AG04450 (cell line): ENCODE measurements at regions not wholly inside any gene's neighbourhood (a gene's known extent, or its start where the extent isn't known, plus 50 kb on each side); places are given as distances from the start of the nearest gene placed in this dataset.

ENCODE experiments used
- CTCF ChIA-PET: fragments of 300-600, 350-600 bp; formaldehyde crosslinking; extraction: SDS; loops from one replicate; lab custom pipeline; 2022; ENCODE audit warnings: antibody characterized with exemption, inconsistent platforms; lab: Charles Lee
- POLR2A ChIA-PET: fragments of 350-600 bp; formaldehyde crosslinking; extraction: SDS; loops from one replicate; lab custom pipeline; 2021; ENCODE audit warnings: antibody characterized with exemption, inconsistent platforms; lab: Yijun Ruan, JAX
- DNase-seq: peaks from one replicate; pipeline ENCODE4 v3.0.0-alpha.2; 2011; ENCODE audit warnings: low read depth, low spot score
- H3K27ac ChIP-seq: one replicate; pipeline ENCODE4 v1.5.1; 2012; ENCODE audit warnings: low read depth, low read length, control low read depth
- H3K27me3 ChIP-seq: one replicate; pipeline ENCODE4 v1.6.0; 2012; ENCODE audit warnings: low read length; ENCODE audit not compliant: control insufficient read depth, insufficient read depth
- H3K4me3 ChIP-seq: 2 replicates; pipeline ENCODE4 v1.5.1; 2011; ENCODE audit warnings: mild to moderate bottlenecking, low read depth, low read length, control low read depth
- H3K9me3 ChIP-seq: 2 replicates; pipeline ENCODE4 v1.5.1; 2012; ENCODE audit warnings: low read length; ENCODE audit not compliant: control insufficient read depth, insufficient read depth
- TF ChIP-seq, protein P1 (sequence below): IDR thresholded peaks from 2 replicates; pipeline ENCODE4 v1.5.1; 2011; ENCODE audit warnings: low read depth, low read length, control low read depth, inconsistent platforms

DNA sequence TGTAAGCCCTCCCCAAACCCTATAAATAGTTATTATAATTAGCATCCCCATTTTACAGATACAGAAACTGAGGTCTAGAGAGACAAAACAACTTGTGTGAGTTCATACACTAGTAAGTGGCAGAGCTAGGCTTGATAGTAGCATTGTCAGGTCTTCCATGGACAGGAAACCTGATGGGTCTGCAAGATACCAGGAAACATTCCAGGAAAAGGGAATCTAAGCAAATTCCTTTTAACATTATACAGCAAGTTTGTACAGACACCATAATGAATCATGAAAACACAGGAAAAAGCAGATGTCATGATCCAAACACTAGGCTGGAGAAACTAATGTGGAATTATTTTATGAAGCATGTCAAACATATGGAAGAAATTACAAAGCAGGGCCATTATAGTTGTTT lies 89.1 kb upstream of the KCNK2 start:
- no peak overlapping the region for H3K4me3 ChIP-seq
- TF ChIP-seq, protein P1, sequence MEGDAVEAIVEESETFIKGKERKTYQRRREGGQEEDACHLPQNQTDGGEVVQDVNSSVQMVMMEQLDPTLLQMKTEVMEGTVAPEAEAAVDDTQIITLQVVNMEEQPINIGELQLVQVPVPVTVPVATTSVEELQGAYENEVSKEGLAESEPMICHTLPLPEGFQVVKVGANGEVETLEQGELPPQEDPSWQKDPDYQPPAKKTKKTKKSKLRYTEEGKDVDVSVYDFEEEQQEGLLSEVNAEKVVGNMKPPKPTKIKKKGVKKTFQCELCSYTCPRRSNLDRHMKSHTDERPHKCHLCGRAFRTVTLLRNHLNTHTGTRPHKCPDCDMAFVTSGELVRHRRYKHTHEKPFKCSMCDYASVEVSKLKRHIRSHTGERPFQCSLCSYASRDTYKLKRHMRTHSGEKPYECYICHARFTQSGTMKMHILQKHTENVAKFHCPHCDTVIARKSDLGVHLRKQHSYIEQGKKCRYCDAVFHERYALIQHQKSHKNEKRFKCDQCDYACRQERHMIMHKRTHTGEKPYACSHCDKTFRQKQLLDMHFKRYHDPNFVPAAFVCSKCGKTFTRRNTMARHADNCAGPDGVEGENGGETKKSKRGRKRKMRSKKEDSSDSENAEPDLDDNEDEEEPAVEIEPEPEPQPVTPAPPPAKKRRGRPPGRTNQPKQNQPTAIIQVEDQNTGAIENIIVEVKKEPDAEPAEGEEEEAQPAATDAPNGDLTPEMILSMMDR = no peak
- no peaks in the 10 kb centered on the region for H3K9me3 ChIP-seq
- ChIA-PET CTCF (no interaction called here), POLR2A (no interaction called here)
- H3K27me3 ChIP-seq = no peaks in the 10 kb centered on the region
- H3K27ac ChIP-seq = no peak overlapping the region
- DNase-seq = peak; percentile 16

DNA sequence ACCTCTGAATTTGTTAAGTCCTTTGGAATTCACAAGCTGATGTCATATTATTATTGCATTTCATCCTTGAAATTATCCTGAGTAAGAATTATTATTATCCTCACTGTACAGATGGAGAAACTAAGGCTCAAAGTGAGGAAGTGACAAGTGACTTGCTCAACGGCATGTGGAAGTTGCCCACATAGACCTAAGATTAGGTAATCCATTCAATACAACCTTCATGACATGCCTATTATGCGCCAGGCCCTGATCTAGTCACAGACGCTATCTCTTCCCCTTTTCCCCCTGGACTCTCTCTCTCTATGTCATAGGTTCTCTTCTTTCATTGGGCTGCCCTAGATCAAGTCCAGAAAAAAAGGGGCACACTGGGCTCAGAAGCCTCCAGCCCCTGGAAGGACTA lies 84.9 kb upstream of the KCNK2 start:
- no peak for DNase-seq
- Histone ChIP-seq H3K9me3 (no peaks in the 10 kb centered on the region), H3K4me3 (no peak overlapping the region), H3K27me3 (no peaks in the 10 kb centered on the region), H3K27ac (no peak overlapping the region)
- ChIA-PET CTCF (no interaction called here), POLR2A (no interaction called here)
- TF ChIP-seq, protein P1 = no peak

DNA sequence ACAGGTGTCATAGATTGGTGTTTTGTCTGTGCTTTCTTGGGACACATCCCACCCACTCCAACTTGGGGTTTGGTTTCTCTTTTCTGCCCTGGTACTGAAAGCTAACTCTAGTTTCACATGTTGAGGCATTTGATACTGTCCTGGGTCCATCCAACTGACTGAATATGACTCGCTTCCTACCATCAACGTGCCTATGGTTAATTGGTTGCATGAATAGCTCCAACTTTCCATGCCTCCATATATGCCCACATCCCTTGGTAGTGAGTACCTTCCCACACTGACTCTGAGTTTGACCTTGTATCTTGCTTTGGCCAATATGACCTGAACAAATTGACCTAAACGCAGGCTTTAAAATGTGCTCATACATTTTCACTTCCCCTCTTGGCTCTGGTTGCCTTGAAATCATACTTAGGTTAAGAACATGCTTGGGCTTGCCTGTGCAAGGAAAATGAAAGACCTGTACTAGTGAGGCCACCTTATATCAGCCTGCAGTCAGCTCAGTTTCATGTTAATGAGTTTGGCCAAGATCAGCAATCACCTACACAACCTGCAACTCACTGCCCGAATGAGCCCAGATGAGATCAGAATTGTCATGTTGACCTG lies 81.0 kb upstream of the KCNK2 start:
- H3K27me3 ChIP-seq = no peaks in the 10 kb centered on the region
- no peak for DNase-seq
- H3K9me3 ChIP-seq = no peaks in the 10 kb centered on the region
- H3K4me3 ChIP-seq = no peak overlapping the region
- ChIA-PET CTCF (no interaction called here), POLR2A (no interaction called here)
- TF ChIP-seq, protein P1 = no peak
- no peak overlapping the region for H3K27ac ChIP-seq

DNA sequence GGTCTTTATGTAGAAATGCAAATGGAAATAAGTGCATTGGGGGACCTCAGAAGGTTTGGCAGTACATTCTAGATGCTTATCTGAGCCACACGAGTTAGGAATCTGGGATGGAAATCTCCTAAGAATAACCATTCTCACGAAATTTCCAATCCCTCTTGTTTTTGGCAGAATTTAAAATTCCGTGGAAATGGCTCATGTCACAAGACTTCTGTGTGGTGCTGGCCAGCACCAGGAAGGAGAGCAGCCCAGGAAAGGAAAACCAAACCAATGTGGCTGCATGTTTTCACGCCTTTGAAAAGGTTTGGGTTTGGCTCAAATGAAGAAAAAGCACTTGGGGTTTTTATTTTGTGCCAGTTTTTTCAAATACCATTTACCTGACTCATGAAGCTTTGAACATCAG lies 80.1 kb upstream of the KCNK2 start:
- TF ChIP-seq, protein P1 = no peak
- ChIA-PET CTCF (no interaction called here), POLR2A (no interaction called here)
- Histone ChIP-seq H3K27ac (no peak overlapping the region), H3K27me3 (no peaks in the 10 kb centered on the region), H3K4me3 (no peak overlapping the region), H3K9me3 (no peaks in the 10 kb centered on the region)
- no peak for DNase-seq

DNA sequence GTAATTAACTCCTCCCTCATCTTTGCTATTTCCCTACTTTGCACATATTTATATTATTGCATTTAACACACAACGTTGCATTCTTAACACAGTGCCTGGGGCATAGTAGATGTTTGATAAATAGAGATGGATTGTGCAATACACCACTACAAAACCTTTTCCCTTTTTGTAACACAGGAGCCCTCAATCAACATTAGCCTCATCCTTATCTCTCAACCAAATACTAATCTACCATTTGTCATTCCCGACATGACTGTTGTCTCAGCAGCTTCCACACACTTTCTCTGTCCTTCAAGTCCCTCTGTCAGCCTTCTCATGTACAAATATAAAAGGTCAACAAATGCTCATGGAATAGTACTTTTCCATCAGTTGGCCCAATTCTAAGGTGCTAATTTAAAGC lies 78.9 kb upstream of the KCNK2 start:
- TF ChIP-seq, protein P1 = no peak
- ChIA-PET POLR2A (no interaction called here), CTCF (interaction anchor here (0.5 kb wide), 1 partner anchor 74 kb away, joined by 3 read pairs; no protein-coding TSS in a partner anchor)
- H3K9me3 ChIP-seq = no peaks in the 10 kb centered on the region
- no peaks in the 10 kb centered on the region for H3K27me3 ChIP-seq
- DNase-seq = no peak
- no peak overlapping the region for H3K27ac ChIP-seq
- H3K4me3 ChIP-seq = no peak overlapping the region
